Chondrocyte (in vitro differentiated cells): ENCODE measurements at regions not wholly inside any gene's neighbourhood (a gene's known extent, or its start where the extent isn't known, plus 50 kb on each side); places are given as distances from the start of the nearest gene placed in this dataset.

Source experiments
- DNase-seq: peaks from one replicate; pipeline ENCODE4 v3.0.0; 2021; ENCODE audit warnings: mixed read lengths, low spot score
- H3K27ac Mint-ChIP-seq: one replicate; pipeline ENCODE4 v1.8.0; 2021; ENCODE audit warnings: mild to moderate bottlenecking, moderate library complexity, mixed read lengths; ENCODE audit not compliant: unreplicated experiment
- H3K27me3 Mint-ChIP-seq: 2 replicates; pipeline ENCODE4 v1.8.0; 2021; ENCODE audit warnings: low read depth, mixed read lengths
- H3K36me3 Mint-ChIP-seq: 2 replicates; pipeline ENCODE4 v1.8.0; 2021; ENCODE audit warnings: low read depth, mixed read lengths
- H3K4me1 Mint-ChIP-seq: 2 replicates; pipeline ENCODE4 v1.8.0; 2021; ENCODE audit warnings: low read depth, mild to moderate bottlenecking, mixed read lengths
- H3K4me3 Mint-ChIP-seq: one replicate; pipeline ENCODE4 v1.8.0; 2021; ENCODE audit warnings: mild to moderate bottlenecking, moderate library complexity, mixed read lengths; ENCODE audit not compliant: unreplicated experiment
- H3K9me3 Mint-ChIP-seq: 2 replicates; pipeline ENCODE4 v1.8.0; 2021; ENCODE audit warnings: low read depth, mixed read lengths
- CTCF ChIP-seq: fragments of 200-600 bp; sonication (generic); IDR thresholded peaks from 2 replicates; pipeline ENCODE4 v1.5.0; 2021; ENCODE audit warnings: antibody characterized with exemption, mild to moderate bottlenecking, moderate library complexity

- no peak for DNase-seq
- peaks cover 10% of the 10 kb centered on the region for H3K4me1 Mint-ChIP-seq
- H3K27me3 Mint-ChIP-seq: peaks cover 13% of the 10 kb centered on the region
- no peak overlapping the region for H3K4me3 Mint-ChIP-seq
- H3K36me3 Mint-ChIP-seq: no peaks in the 10 kb centered on the region
- no peaks in the 10 kb centered on the region for H3K9me3 Mint-ChIP-seq
- no peak for TF ChIP-seq CTCF
- H3K27ac Mint-ChIP-seq: no peak overlapping the region
These were observed 195.0 kb upstream of the GATB start for GRCh38 chr4:151955721-151956380.

- Mint-ChIP-seq H3K36me3 (no peaks in the 10 kb centered on the region), H3K27me3 (peaks cover 10% of the 10 kb centered on the region), H3K27ac (no peak overlapping the region), H3K9me3 (no peaks in the 10 kb centered on the region), H3K4me1 (peaks cover 10% of the 10 kb centered on the region), H3K4me3 (no peak overlapping the region)
- TF ChIP-seq CTCF: no peak
- DNase-seq: no peak
These were observed 193.1 kb upstream of the GATB start for GRCh38 chr4:151953795-151954372.

- Mint-ChIP-seq H3K4me3 (no peak overlapping the region), H3K4me1 (peaks cover 10% of the 10 kb centered on the region), H3K36me3 (no peaks in the 10 kb centered on the region), H3K27ac (no peak overlapping the region), H3K27me3 (peaks cover 10% of the 10 kb centered on the region), H3K9me3 (no peaks in the 10 kb centered on the region)
- TF ChIP-seq CTCF: no peak
- DNase-seq: no peak
These were observed 192.5 kb upstream of the GATB start for GRCh38 chr4:151953312-151953711.

GRCh38 chr4:151952711-151953254 lies 192.0 kb upstream of the GATB start:
- no peak overlapping the region for H3K27ac Mint-ChIP-seq
- DNase-seq: no peak
- H3K36me3 Mint-ChIP-seq: no peaks in the 10 kb centered on the region
- H3K4me1 Mint-ChIP-seq: peaks cover 10% of the 10 kb centered on the region
- H3K4me3 Mint-ChIP-seq: no peak overlapping the region
- peaks cover 10% of the 10 kb centered on the region for H3K27me3 Mint-ChIP-seq
- H3K9me3 Mint-ChIP-seq: no peaks in the 10 kb centered on the region
- no peak for TF ChIP-seq CTCF

GRCh38 chr4:151952137-151952536 lies 191.3 kb upstream of the GATB start:
- Mint-ChIP-seq H3K9me3 (peaks cover 3% of the 10 kb centered on the region), H3K4me3 (no peak overlapping the region), H3K36me3 (no peaks in the 10 kb centered on the region), H3K27me3 (peaks cover 10% of the 10 kb centered on the region), H3K4me1 (peaks cover 5% of the 10 kb centered on the region), H3K27ac (no peak overlapping the region)
- no peak for DNase-seq
- TF ChIP-seq CTCF: no peak
